HepG2 (cell line): ENCODE measurements at regions not wholly inside any gene's neighbourhood (a gene's known extent, or its start where the extent isn't known, plus 50 kb on each side); places are given as distances from the start of the nearest gene placed in this dataset.

Source experiments
- ATAC-seq: fragments of 200-7000 bp; cut with Tn5 transposase; 3 replicates; pipeline ENCODE4 v1.9.1; 2020; ENCODE audit warnings: mild to moderate bottlenecking, moderate library complexity
- BruUV-seq: library from RNA; stranded (reverse); fragments of 400-500 nt; replicated peaks from 2 replicates; lab custom pipeline; 2021; lab: Mats Ljungman, UMichigan
- CTCF ChIA-PET: fragments of 300-600 bp; formaldehyde crosslinking; extraction: SDS; loops from one replicate; lab custom pipeline; 2021; ENCODE audit warnings: low total read pairs, inconsistent platforms, low intra/inter-chr PET ratio; lab: Yijun Ruan, JAX
- POLR2A ChIA-PET: fragments of 350-600 bp; sonication (Branson Sonifier 250); formaldehyde crosslinking; loops from one replicate; lab custom pipeline; 2020; ENCODE audit warnings: antibody characterized with exemption, inconsistent platforms; lab: Yijun Ruan, JAX
- DNase-seq: peaks from one replicate; pipeline ENCODE4 v3.0.0-alpha.2; 2015; ENCODE audit warnings: low spot score
- FAIRE-seq: peaks from 3 replicates; lab custom pipeline; 2011; peaks lifted over from hg19 to GRCh38; lab: Jason Lieb, UNC
- H2AFZ ChIP-seq: one replicate; pipeline ENCODE4 v1.6.1; 2011; ENCODE audit warnings: low read length, inconsistent platforms
- H3K27ac ChIP-seq: fragments of 300-600 bp; 3 replicates; pipeline ENCODE4 v1.8.0; 2011; ENCODE audit warnings: mixed run types, mild to moderate bottlenecking, mixed read lengths, low read length, inconsistent platforms; ENCODE audit not compliant: insufficient read depth; ENCODE audit errors: extremely low read length
- H3K27me3 ChIP-seq, 2 experiments: fragments of 200-600 bp in 1 of 2; 2 replicates in 1 of 2; 3 replicates in 1 of 2; pipeline versions ENCODE4 v1.6.0 to v1.8.0; 2011; ENCODE audit warnings: low read length in 2 of 2, mild to moderate bottlenecking in 2 of 2, moderate library complexity in 2 of 2, inconsistent platforms in 1 of 2; ENCODE audit not compliant: insufficient read depth in 2 of 2, control insufficient read depth in 1 of 2
- H3K36me3 ChIP-seq, 2 experiments: fragments of 200-600 bp in 1 of 2; replicated peaks in 1 of 2; 2 replicates in 1 of 2; 3 replicates in 1 of 2; pipeline versions ENCODE4 v1.5.1 to v1.8.0; 2011; ENCODE audit warnings: low read length in 2 of 2, inconsistent platforms in 1 of 2; ENCODE audit not compliant: insufficient read depth in 2 of 2, control insufficient read depth in 1 of 2
- H3K4me1 ChIP-seq: 2 replicates; pipeline ENCODE4 v1.5.1; 2012; ENCODE audit warnings: low read length, inconsistent platforms; ENCODE audit not compliant: insufficient read depth
- H3K4me2 ChIP-seq: 2 replicates; pipeline ENCODE4 v1.6.0; 2011; ENCODE audit warnings: low read depth, low read length, inconsistent platforms
- H3K4me3 ChIP-seq, 3 experiments: fragments of 200-600 bp in 1 of 3; sonication (generic), shearing (Covaris generic) in 1 of 3; replicated peaks in 1 of 3; 2 replicates each; pipeline ENCODE4 v1.5.1; 2011 to 2016; ENCODE audit warnings: low read length in 3 of 3, inconsistent platforms in 2 of 3, low read depth in 2 of 3, mild to moderate bottlenecking in 2 of 3, control low read depth in 1 of 3, mixed read lengths in 1 of 3; ENCODE audit not compliant: insufficient read depth in 1 of 3
- H3K79me2 ChIP-seq: one replicate; pipeline ENCODE4 v1.6.1; 2011; ENCODE audit warnings: low read length, inconsistent platforms; ENCODE audit not compliant: insufficient read depth
- H3K9ac ChIP-seq: 2 replicates; pipeline ENCODE4 v1.6.0; 2011; ENCODE audit warnings: mild to moderate bottlenecking, low read depth, low read length, inconsistent platforms; ENCODE audit not compliant: insufficient read depth
- H3K9me3 ChIP-seq: 2 replicates; pipeline ENCODE4 v1.5.1; 2012; ENCODE audit warnings: mild to moderate bottlenecking, low read length
- H4K20me1 ChIP-seq: 2 replicates; pipeline ENCODE4 v1.6.0; 2011; ENCODE audit warnings: inconsistent platforms, mild to moderate bottlenecking, low read length, moderate library complexity; ENCODE audit not compliant: insufficient read depth
- ATAD3A ChIP-seq: sonication (generic); formaldehyde crosslinking; IDR thresholded peaks from 2 replicates; pipeline ENCODE4 v1.4.0; 2020; ENCODE audit warnings: missing genetic modification reagents
- MEIS1 ChIP-seq: sonication (generic); formaldehyde crosslinking; IDR thresholded peaks from 2 replicates; pipeline ENCODE4 v1.9.0; 2021; ENCODE audit warnings: mild to moderate bottlenecking, missing genetic modification reagents, moderate library complexity, borderline replicate concordance
- NR2F6 ChIP-seq, 2 experiments: IDR thresholded peaks; 2 replicates each; pipeline ENCODE4 v1.6.1; 2016; ENCODE audit warnings: antibody characterized with exemption in 1 of 2, mild to moderate bottlenecking in 1 of 2
- PCBP1 ChIP-seq: fragments of 200-400 bp; formaldehyde crosslinking; IDR thresholded peaks from 2 replicates; pipeline ENCODE4 v1.6.1; 2017; ENCODE audit warnings: mild to moderate bottlenecking, low read depth, low read length, borderline replicate concordance
- RAD21 ChIP-seq: fragments of 450-650 bp; formaldehyde crosslinking; IDR thresholded peaks from 2 replicates; pipeline ENCODE4 v1.5.0; 2020; ENCODE audit warnings: mild to moderate bottlenecking
- SP5 ChIP-seq: IDR thresholded peaks from 2 replicates; pipeline ENCODE4 v1.6.1; 2016; ENCODE audit warnings: low read depth, borderline replicate concordance
- SRSF1 ChIP-seq: fragments of 200-400 bp; formaldehyde crosslinking; optimal IDR thresholded peaks from 2 replicates; pipeline ENCODE3; 2017; ENCODE audit warnings: mild to moderate bottlenecking, low read depth, low read length, moderate library complexity
- ZFP90 ChIP-seq: sonication (generic); formaldehyde crosslinking; IDR thresholded peaks from 2 replicates; pipeline ENCODE4 v1.8.0; 2022; ENCODE audit warnings: missing genetic modification reagents, mild to moderate bottlenecking, inconsistent platforms, borderline replicate concordance
- ZNF143 ChIP-seq: sonication (generic); formaldehyde crosslinking; IDR thresholded peaks from 2 replicates; pipeline ENCODE4 v1.4.0; 2020; ENCODE audit warnings: missing genetic modification reagents
- ZNF775 ChIP-seq: sonication (generic); formaldehyde crosslinking; IDR thresholded peaks from 2 replicates; pipeline ENCODE4 v1.4.0; 2020; ENCODE audit warnings: missing genetic modification reagents, mild to moderate bottlenecking, moderate library complexity, borderline replicate concordance
- WGBS: methylation state at CpG from one replicate; pipeline ENCODE4 v1.1.6; 2017; ENCODE audit warnings: low lambda C conversion rate; 5-methylcytosine and 5-hydroxymethylcytosine counted together
- in situ Hi-C: cut with HindIII; loops from 2 replicates; pipeline ENCODE4 v1.10.0; 2017; ENCODE audit warnings: low pct_unique_long_range_greater_than_20kb; ENCODE audit not compliant: extremely low pct_ligation_motif_present
- intact Hi-C: fragments of 100-400 bp; cut with micrococcal nuclease; formaldehyde crosslinking; loops from one replicate; pipeline ENCODE4 v1.10.0; 2022; ENCODE audit not compliant: unreplicated experiment
- TF ChIP-seq, protein P1 (sequence below): sonication (generic); formaldehyde crosslinking; IDR thresholded peaks from 2 replicates; pipeline ENCODE4 v1.5.0; 2020; ENCODE audit warnings: missing genetic modification reagents, mild to moderate bottlenecking, borderline replicate concordance

DNA sequence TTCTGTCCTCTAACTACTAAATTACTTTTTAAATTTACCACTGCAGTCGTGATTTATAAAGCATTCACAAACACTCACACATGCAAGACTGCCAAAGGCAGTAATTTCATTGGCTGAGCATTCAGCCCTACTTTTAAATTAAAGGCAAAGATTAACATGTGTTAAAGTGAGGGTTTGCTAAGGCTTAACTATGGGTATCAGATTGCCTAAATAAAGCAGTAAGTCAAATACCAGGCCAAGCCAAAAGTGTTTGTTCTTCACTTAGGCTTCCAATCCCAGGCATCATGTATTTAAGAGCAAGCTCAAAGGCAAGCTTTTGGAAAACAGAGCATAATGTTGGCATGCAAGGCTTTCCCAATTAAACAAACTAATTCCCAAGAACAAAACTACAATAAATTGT lies 187.3 kb downstream of the SUCNR1 start:
- no peaks in the 10 kb centered on the region for H3K4me1 ChIP-seq
- no peaks in the 10 kb centered on the region for H3K79me2 ChIP-seq
- 0% methylated on average over 1 of the region's 1 CpG for WGBS
- intact Hi-C loops (no loop called here), in situ Hi-C loops (no loop called here)
- POLR2A ChIA-PET: no interaction called here
- H3K4me3 ChIP-seq: no peak overlapping the region
- no peaks in the 10 kb centered on the region for H3K27me3 ChIP-seq
- TF ChIP-seq NR2F6 (IDR thresholded peaks at IDR 0.05) (no peak), NR2F6 (CRISPR knock-in tag; IDR thresholded peaks at IDR 0.05) (no peak), ZNF775 (CRISPR knock-in tag) (no peak), RAD21 (CRISPR knock-in tag) (no peak), SP5 (CRISPR knock-in tag) (no peak), PCBP1 (no peak), ATAD3A (CRISPR knock-in tag) (no peak), SRSF1 (no peak), ZFP90 (CRISPR knock-in tag) (no peak), ZNF143 (CRISPR knock-in tag) (no peak)
- TF ChIP-seq, protein P1, sequence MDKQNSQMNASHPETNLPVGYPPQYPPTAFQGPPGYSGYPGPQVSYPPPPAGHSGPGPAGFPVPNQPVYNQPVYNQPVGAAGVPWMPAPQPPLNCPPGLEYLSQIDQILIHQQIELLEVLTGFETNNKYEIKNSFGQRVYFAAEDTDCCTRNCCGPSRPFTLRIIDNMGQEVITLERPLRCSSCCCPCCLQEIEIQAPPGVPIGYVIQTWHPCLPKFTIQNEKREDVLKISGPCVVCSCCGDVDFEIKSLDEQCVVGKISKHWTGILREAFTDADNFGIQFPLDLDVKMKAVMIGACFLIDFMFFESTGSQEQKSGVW (CRISPR knock-in tag): no peak
- H4K20me1 ChIP-seq: no peaks in the 10 kb centered on the region
- no peak for ATAC-seq
- CTCF ChIA-PET: no interaction called here
- H3K36me3 ChIP-seq: no peaks in the 10 kb centered on the region
- FAIRE-seq: no peak
- H2AFZ ChIP-seq: no peak overlapping the region
- BruUV-seq: no TSS peak
- no peak for DNase-seq
- no peaks in the 10 kb centered on the region for H3K9me3 ChIP-seq
- no peak overlapping the region for H3K27ac ChIP-seq
- H3K9ac ChIP-seq: no peak overlapping the region
- no peak overlapping the region for H3K4me2 ChIP-seq

DNA sequence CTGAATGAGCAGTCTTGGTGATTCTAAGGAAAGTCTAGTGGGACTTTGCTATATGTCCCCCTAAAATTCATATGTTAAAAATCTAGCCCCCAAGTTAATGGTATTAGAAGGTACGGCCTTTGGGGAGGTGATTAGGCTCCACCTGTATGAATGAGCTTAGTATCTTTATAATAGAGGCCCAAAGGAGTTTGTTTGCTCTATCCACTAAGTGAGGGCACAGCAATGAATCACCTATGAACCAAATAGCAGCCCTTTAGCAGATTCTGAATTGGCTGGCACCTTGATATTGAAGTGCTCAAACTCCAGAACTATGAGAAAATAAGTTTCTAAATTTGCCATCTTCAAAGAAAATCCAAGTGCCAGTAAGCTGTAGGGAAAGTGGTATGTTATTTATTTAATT lies 187.9 kb downstream of the SUCNR1 start:
- intact Hi-C loops (no loop called here), in situ Hi-C loops (no loop called here)
- no peak overlapping the region for H3K9ac ChIP-seq
- H3K79me2 ChIP-seq: no peaks in the 10 kb centered on the region
- BruUV-seq: no TSS peak
- H3K9me3 ChIP-seq: no peaks in the 10 kb centered on the region
- no peak for FAIRE-seq
- no peaks in the 10 kb centered on the region for H4K20me1 ChIP-seq
- ATAC-seq: no peak
- CTCF ChIA-PET: no interaction called here
- WGBS: 0% methylated on average over 1 of the region's 1 CpG
- no peak for TF ChIP-seq MEIS1 (CRISPR knock-in tag)
- no peak overlapping the region for H3K4me2 ChIP-seq
- no peak overlapping the region for H2AFZ ChIP-seq
- POLR2A ChIA-PET: no interaction called here
- DNase-seq: no peak
- no peaks in the 10 kb centered on the region for H3K4me1 ChIP-seq
- no peak overlapping the region for H3K4me3 ChIP-seq
- H3K36me3 ChIP-seq: no peaks in the 10 kb centered on the region
- H3K27me3 ChIP-seq: no peaks in the 10 kb centered on the region
- H3K27ac ChIP-seq: no peak overlapping the region
